ENCODE measurements at regions not wholly inside any gene's neighbourhood (a gene's known extent, or its start where the extent isn't known, plus 50 kb on each side); places are given as distances from the start of the nearest gene placed in this dataset.
"Not testable (repeated sequence)": the region's sequence is repeated elsewhere in the genome, so short reads cannot be mapped to it uniquely, and the experiment has no call there.

DNA sequence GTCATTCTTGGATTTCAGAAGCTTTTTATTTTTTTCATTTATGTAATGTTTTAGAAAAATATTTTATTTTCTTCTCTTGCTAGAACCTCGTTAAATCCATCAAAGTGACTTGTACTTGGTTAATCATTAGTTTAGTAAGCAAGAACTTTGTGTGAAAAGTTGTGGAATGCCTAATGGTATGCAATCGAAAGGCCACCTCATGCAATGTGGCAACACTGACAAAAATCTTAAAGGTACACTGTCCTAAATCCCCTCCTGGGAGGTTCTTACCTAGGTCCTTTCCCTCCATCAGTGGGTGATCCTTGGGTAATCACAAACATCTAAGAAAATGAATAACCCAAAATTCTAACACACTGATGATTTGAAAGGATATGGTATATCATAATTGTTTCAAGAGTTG, 304.2 kb downstream of the DNAH5 start:
- DNase-seq, result no peak

DNA sequence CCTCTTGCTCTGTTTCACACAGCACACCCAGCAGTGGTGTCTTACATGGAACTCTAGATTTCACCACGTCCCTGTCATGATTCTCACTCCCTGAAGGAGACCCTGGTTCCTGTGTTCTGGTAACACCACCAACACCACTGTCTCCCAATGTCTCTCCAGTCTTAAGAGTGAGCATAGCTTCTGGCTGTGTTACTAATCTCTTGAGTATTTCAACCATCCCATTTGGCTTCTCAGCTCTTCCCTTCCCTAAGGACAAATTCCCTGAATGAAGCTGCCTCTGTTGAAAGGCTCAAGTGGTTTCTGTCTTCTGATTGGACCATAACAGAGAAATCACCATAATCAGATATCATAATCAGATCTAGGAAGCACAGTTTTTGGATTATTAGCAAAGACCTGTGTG, 311.8 kb downstream of the DNAH5 start:
- DNase-seq, result no peak

DNA sequence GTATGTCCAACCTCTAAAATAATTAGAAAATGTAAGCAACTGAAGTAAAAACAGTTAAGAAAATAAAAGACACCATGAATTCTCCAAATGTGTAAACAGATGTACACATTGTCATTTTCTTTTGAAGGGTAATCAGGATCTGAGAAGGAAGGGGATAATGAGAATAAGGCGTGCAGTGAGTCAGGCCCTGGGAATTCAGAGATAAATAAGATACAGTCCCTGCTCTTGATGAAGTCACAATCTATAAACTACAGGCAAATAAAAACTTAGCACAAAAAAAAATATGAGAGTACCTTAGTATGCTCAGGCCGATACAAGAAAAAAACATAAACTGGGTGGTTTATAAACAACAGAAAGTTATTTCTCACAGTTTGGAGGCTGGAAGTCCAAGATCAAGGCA, 315.3 kb downstream of the DNAH5 start:
- no peak for DNase-seq

DNA sequence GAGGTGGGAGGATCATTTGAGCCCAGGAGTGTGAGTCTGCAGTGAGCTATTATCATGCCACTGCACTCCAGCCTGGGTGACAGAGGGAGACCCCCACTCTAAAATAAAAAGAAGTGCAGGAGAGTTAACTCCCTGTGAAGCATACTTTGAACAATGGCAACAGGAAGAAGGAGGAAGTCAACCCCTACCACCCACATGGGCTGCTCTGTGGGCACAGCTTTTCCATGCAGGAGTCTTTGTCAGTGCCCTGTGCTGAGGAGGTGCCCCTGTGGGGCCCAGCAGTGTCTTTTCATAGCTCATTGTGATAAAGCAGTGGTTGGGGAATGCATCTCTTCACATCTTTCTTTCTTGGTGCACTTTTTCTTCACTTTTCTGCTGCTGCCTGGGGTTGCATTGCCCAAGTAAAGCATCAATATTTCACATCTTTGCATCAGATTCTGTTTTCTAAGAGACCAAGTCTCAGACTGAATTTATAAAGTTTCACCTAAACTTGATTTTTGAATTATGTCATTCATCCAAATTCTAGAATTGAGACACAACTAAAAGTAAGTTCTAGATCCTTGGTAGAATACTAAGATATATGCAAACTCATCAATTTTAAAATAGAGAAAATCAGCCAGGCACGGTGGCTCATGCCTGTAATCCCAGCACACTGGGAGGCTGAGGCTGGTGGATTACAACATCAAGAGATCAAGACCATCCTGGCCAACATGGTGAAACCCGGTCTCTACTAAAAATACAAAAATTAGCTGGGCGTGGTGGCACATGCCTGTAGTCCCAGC, 316.6 kb downstream of the DNAH5 start:
- DNase-seq, result no peak

DNA sequence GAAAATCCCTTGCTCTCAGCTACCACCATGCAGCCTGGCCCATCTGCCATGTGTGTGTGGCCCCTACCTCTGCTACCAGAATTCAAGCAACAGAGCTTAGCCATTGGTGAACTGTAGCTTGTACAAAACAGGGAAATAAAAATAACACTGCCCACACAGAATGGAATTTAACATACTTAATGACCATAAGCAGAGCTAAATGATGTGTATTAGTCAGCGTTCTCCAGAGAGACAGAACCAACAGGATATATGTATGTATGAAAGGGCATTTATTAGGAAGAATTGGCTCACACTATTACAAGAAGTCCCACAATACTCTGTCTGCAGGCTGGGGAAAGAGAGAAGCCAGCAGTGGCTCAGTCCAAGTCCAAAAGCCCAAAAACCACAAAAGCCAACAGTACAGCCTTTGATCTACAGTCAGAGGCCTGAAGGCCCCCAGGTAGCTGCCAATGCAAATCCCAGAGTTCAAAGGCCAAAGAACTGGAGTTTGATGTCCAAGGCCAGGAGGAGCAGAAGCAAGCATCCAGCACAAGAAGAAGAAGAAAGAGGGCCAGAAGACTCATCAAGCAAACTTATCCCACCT, 318.8 kb downstream of the DNAH5 start:
- DNase-seq, result no peak

DNA sequence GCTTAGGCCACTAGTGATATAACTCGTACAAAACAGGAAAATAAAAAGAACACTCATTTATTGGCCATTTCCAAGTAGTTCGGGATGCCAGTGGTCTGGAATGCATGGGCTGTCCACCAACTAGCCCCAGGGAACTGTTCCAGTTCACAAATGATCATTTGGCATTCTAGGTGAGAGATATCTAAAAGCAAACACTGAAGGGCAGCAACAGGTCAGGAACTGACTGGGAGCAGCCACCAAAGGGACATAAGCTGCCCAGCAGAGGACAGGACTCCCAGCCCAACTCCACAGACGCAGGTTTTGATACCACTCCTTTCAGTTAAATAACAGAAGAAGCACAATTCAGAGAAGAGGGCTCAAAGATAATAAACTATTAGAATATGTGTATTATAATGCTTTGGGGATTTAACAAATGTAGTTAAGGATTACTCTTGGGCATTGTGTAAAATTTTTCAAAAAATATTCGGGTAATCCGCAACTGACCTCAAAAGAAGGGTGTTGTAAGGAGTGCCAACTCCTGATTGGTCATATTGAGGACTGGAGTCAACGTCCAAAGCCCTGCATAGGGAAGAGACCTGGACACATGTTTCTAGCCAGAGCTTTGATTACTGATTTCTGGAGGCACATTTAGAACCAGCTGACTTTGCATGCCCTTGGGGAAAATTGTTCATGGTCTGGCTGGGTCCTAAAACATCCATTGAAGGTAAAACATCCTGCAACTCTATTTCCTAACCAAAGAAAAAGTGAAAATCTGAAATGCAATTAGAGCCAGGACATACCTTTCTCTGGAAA, 320.0 kb downstream of the DNAH5 start:
- no peak for DNase-seq

DNA sequence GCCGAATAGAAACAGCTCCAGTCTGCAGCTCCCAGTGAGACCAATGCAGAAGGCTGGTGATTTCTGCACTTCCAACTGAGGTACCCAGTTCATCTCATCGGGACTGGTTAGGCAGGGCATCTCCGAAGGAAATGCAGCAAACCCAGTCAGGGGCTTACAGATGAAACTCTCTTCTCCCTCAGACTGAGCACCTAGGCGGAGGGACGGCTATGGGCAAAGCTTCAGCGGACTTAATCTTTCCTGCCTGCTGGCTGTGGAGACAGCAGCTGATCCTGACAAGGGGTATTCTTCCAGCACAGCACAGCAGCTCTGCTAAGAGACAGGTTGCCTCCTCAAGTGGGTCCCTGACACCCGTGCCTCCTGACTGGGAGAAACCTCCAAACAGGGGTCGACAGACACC, 330.9 kb downstream of the DNAH5 start:
- peak in 1 of 58 donors; percentile 1 for DNase-seq

DNA sequence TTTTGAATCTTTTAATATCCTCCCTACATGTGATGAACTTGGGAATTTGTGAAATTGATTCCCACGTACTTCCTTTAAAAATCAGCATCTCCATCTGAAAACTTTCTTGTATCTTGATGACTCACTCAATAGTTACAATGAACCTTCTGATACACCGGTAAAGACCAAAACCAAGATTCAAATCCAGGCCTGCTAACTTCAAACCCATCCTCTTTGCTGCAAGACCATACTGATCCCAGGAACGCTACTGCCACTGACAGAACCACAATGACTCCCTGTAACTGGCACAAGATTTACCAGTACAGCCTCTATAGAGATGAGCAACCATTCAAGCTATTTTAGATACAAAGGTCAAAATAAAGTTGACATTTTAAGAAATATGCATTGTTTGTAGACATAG, 332.9 kb downstream of the DNAH5 start:
- DNase-seq, result no peak

DNA sequence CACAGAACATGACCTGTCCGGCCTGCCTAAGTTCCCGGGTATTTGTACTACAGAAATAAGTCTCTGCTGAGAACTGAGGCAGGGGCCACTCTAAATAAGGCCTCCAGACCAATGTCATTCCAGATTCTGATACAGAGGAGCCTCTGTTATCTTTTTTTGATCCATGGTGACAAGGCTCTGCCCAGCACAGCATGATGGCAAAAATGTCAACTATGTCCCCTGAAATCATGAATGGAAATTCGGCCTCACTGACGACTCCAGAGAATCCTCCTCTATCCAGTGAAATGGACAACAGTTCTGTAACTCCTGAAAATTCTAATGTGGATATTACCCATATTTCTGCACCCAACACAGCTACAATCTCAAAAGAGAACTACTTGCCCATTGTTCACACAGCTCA, 335.0 kb downstream of the DNAH5 start:
- DNase-seq, result no peak

DNA sequence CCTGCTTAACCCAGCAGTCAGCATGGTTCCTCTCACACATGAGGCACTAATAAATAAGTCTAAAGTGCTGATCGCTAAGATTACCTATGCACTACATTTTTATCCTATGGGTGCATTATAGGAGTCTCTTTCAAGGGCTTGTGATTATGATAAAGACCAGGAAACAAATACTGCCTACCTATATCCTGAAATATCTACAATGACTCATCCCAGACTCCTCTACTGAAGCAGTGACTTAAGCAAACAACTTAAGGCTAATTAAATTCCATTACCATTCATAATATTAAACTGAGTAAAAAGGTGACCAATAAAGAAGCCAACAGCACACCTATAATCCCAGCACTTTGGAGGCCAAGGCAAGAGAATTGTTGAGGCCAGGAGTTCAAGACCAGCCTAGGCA, 338.4 kb downstream of the DNAH5 start:
- DNase-seq, result no peak

DNA sequence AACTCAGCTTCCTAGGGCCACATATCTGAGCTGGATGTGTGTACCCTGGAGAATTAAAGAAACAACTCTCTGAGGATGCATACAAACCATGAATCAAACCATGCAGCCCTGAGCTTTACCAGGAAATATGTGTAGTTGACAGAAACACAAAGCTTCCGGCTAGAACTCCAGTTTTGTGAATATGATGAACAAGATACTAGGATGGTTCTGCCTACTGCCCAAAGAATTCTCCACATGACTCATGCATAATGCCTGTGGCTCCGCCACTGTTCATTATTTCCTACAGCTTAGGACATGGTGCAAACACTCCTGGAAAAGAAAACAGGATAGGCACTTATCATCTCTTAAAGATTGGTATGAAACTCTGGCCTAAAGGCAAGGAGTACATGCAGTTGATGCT, 343.4 kb downstream of the DNAH5 start:
- no peak for DNase-seq

DNA sequence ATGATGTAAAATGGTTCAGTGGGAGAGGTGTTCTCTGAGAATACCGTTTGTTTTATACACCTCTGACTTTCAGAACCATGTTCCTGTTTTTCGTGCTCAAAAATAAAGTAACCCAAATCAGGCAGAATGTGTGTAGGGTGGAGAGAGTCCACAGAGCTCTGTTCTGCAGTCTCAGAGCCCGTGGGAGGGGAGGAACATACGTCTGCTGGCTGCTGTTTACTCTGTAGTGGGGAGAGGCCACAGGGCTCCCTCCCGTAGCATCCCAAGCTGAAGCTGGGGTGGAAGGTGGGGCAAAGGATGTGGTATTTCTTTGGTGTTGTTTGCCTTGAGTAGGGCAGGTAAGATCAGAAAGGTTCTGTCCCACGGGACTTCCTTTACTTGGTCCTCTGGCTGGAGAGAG, 348.5 kb downstream of the DNAH5 start:
- DNase-seq, result no peak

DNA sequence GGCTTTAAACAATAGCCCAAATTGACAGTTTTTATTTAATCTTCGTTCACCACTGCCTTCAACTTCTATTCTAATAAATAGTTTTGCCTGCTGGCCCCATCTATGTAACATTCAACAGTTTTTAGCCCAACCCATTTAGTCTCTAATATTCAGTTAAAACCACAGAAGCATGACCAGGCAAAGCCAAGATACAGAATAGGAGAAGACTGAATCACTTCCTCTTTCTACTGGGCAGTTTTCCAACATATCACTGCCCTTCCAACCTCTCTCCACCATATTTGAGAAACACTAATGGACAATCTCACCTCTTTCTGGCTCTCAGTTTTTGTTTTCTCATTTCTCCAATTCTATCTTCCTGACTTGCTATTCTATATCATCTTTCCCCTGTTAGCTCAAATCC, 352.9 kb downstream of the DNAH5 start:
- DNase-seq, result no peak

DNA sequence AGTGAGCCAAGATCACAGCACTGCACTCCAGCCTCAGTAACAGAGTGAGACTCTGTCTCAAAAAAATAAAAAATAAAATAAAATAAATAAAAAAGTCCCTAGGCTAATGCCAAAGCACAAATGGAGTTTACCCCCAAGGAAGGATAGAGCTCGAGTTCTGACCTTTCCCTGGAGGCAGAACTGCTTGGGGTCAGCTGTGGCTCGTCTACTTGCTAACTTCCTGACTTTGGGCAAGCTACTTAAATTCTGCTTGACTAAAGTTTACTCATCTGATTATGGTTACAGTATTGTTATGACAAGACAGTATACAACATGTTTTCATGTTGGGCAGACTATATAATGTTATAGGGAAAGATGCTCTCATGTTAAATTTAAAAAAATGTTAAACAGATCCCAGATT, 359.2 kb downstream of the DNAH5 start:
- no peak for DNase-seq

DNA sequence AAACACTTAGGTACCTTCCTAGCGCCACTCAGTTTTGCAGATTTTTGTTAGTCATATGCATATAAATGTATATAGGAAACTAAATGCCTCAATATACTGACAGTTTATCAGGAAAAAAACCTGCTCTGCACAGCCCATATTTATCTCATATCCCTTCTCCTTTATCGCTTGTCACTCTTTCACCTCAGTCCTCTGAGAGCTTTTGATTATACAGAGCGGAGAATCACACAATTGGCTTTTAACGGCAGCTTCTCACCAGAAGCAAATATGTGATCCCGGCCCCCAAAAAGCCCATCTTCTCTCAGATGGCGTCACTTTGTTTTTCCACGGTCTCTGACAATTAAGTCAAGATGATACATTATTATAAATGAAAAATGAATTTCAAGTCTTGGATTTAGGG, 362.6 kb downstream of the DNAH5 start:
- DNase-seq, result no peak

DNA sequence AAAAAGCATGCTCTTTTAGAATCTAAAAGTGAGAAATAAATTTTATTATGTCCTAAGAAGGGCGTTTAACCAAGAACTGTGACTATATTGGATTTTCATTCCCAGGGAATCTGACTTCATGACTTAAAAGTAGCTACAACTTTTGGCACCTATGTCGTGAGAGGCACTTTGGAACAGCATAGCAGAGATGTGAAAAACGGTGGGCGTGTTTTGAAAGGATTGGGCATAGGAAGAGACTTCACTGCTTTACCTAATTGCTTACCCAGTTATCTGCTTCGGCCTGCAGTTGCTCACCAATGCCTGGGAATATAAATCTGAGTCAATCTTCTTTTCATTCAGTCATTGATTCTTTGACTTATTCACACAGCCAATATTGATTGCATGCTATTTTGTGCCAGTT, 363.4 kb downstream of the DNAH5 start:
- DNase-seq, result peak in 10 of 58 donors; percentile 13 to 61 (median 19)

DNA sequence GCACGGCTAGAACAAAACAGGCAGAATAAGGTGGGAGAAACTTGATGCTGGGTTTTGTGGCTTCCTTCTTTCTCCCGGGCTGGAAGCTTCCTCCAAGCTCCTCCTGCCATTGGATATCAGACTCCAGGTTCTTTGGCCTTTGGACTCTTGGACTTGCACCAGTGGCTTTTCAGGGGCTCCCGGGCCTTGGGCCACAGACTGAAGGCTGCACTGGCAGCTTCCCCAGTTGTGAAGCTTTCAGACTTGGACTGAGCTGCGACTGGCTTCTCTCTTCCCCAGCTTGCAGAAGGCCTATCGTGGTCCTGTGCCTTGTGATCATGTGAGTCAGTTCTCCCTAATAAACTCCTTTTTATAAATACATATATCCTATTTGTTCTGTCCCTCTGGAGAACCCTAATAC, 364.4 kb downstream of the DNAH5 start:
- peak in 4 of 58 donors; percentile 1 to 14 (median 6) for DNase-seq

DNA sequence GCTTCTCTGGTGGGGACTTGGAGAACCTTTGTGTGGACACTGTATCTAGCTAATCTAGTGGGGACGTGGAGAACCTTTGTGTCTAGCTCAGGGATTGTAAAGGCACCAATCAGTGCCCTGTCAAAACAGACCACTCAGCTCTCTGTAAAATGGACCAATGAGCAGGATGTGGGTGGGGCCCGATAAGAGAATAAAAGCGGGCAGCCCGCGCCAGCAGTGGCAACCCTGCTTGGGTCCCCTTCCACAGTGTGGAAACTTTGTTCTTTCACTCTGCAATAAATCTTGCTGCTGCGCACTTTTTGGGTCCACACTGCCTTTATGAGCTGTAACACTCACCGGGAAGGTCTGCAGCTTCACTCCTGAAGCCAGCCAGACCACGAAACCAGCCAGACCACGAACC, 365.4 kb downstream of the DNAH5 start:
- DNase-seq, result not testable (repeated sequence)

DNA sequence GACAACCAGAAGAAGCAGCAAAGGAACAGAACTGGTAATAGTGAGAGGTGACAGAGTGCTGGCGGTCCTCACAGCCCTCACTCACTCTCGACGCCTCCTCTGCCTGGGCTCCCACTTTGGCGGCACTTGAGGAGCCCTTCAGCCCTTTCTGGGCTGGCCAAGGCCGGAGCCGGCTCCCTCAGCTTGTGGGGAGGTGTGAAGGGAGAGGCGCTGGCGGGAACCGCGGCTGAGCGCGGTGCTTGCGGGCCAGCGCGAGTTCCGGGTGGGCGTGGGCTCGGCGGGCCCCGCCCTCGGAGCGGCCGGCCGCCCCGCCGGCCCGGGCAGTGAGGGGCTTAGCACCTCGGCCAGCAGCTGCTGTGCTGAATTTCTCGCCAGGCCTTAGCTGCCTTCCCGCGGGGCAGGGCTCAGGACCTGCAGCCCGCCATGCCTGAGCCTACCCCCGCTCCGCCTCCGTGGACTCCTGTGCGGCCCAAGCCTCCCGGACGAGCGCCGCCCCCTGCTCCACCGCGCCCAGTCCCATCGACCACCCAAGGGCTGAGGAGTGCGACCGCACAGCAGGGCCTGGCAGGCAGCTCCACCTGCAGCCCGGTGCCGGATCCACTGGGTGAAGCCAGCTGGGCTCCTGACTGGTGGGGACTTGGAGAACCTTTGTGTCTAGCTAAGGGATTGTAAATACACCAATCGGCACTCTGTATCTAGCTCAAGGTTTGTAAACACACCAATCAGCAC, 366.0 kb downstream of the DNAH5 start:
- DNase-seq, result not testable (repeated sequence)

DNA sequence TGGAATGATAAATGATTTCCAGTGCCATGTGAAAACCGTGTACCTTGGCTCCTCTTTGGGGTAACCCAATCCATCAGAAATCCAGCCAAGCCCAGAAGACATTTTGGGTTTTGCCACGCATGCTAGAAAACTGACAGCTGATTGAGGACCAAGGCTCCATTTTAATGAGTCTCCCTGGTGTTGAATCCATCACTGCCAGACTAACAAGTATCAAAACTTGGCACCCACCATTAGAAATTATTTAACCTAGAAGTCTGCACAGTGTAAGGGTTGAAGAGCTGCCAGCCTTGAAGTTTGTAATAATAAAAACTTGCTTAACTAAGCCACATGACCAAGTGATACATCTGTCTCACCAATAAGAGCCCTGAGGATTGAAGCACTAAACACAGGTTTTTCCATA, 369.9 kb downstream of the DNAH5 start:
- no peak for DNase-seq

DNA sequence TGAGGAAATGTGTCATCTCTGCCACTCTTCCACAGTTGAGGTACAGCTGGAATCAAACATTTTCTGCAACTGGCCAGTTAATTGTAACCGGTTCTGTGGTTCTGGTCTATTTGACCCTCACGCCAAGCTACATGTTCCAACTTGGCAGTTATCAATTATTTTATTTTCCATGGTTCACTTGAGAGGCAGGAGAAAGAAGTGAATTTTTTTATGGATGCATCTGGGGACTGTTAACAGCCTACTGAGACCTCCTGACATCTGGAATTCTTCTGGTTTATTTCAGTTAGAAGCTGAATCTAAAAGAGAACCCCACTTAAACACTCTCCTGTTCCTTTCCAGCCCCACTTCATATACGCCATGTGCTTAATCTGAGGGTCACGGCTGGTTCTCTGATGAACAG, 372.3 kb downstream of the DNAH5 start:
- DNase-seq, result no peak

Data from anterior cingulate cortex (tissue), 58 donors.